Subcutaneous abdominal adipose tissue (tissue), 5 donors: ENCODE measurements at regions not wholly inside any gene's neighbourhood (a gene's known extent, or its start where the extent isn't known, plus 50 kb on each side); places are given as distances from the start of the nearest gene placed in this dataset.
A peak's percentile ranks its signal among the peaks of the same experiment; 100 is the strongest.
"Not testable (repeated sequence)": the region's sequence is repeated elsewhere in the genome, so short reads cannot be mapped to it uniquely, and the experiment has no call there.

Experiments used
- H3K27ac ChIP-seq: one replicate; pipeline ENCODE4 v1.7.0; 2013; ENCODE audit warnings: low read depth, mild to moderate bottlenecking, inconsistent platforms, low read length, moderate library complexity
- H3K27me3 ChIP-seq, 5 donors: one replicate each; pipeline ENCODE4 v1.7.0; 2013; ENCODE audit warnings: low read length in 5 of 5, inconsistent platforms in 1 of 5; ENCODE audit not compliant: control insufficient read depth in 5 of 5, insufficient read depth in 4 of 5
- H3K36me3 ChIP-seq, 5 donors: one replicate each; pipeline ENCODE4 v1.7.0; 2013; ENCODE audit warnings: low read length in 5 of 5; ENCODE audit not compliant: control insufficient read depth in 5 of 5, insufficient read depth in 5 of 5
- H3K4me1 ChIP-seq, 5 donors: one replicate each; pipeline ENCODE4 v1.7.0; 2013; ENCODE audit warnings: low read length in 5 of 5, mild to moderate bottlenecking in 3 of 5, moderate library complexity in 1 of 5; ENCODE audit not compliant: control insufficient read depth in 5 of 5, insufficient read depth in 5 of 5
- H3K4me3 ChIP-seq, 5 donors: one replicate each; pipeline ENCODE4 v1.7.0; 2013; ENCODE audit warnings: low read length in 5 of 5, low read depth in 1 of 5
- H3K9ac ChIP-seq, 5 donors: one replicate each; pipeline ENCODE4 v1.7.0; 2013; ENCODE audit warnings: low read length in 5 of 5, mild to moderate bottlenecking in 4 of 5, moderate library complexity in 3 of 5
- H3K9me3 ChIP-seq, 5 donors: one replicate each; pipeline ENCODE4 v1.7.0; 2013; ENCODE audit warnings: low read length in 5 of 5; ENCODE audit not compliant: control insufficient read depth in 5 of 5
- donor health status: healthy.
- donor health status: healthy.
- donor health status: healthy.
- donor health status: healthy.
- donor health status: healthy.

DNA sequence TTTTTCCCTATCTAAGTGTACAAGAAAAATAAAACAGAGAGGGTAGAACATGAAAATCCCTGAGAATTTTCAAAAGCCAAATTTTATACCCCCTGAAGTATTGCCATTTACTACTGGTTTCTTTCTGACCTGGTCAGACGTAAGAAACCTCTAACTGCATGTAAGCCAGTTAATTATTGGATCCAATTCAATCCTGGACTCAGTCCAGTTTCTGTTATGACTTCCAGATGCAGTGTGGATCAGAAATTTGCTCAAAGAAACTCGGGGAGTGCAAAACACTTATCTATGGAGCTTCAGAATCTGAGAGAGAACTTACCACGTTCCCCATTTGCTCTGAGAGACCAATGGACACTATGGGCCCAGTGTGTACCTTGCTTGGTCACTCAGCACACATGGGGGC is 383.5 kb downstream of the KLHL4 start:
- no peaks in the 10 kb centered on the region for H3K4me1 ChIP-seq
- no peak overlapping the region for H3K9ac ChIP-seq
- H3K36me3 ChIP-seq, result no peaks in the 10 kb centered on the region
- H3K27me3 ChIP-seq, result no peaks in the 10 kb centered on the region
- peaks cover 0 to 5% (median 0%) of the 10 kb centered on the region in 5 donors for H3K9me3 ChIP-seq
- H3K4me3 ChIP-seq, result peak overlapping the region in 3 of 5 donors; percentile 30 to 41 (median 34)
- no peak overlapping the region for H3K27ac ChIP-seq

- no peaks in the 10 kb centered on the region for H3K36me3 ChIP-seq
- no peaks in the 10 kb centered on the region for H3K4me1 ChIP-seq
- H3K9me3 ChIP-seq, result peaks cover 0 to 10% (median 0%) of the 10 kb centered on the region in 5 donors
- no peak overlapping the region for H3K4me3 ChIP-seq
- H3K9ac ChIP-seq, result no peak overlapping the region
- H3K27me3 ChIP-seq, result peaks cover 0 to 9% (median 7%) of the 10 kb centered on the region in 5 donors
- no peak overlapping the region for H3K27ac ChIP-seq
These were observed 397.1 kb downstream of the KLHL4 start for GRCh38 chrX:87914726-87915125.

DNA sequence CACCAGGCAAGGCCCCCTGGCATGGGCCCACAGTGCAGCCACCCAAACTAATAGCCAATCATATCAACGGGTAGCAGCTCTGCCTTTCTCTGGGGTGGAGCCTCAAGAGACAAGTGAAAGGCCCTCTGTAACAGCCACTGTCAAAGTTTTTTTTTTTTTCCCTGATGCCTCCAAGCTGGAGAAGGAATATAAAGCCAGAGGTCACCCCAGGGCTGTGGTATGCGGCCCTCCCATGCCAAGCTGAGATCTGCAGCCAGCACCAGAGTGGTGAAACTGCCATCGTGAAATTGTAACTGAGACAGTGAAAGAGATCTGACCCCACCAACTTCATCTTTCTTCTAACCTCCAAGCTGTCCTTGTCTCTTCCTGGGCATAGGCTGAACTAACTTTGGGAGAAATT is 407.0 kb downstream of the KLHL4 start:
- Histone ChIP-seq H3K9me3 (peaks cover 0 to 3% (median 0%) of the 10 kb centered on the region in 5 donors), H3K9ac (no peak overlapping the region), H3K27ac (no peak overlapping the region), H3K36me3 (no peaks in the 10 kb centered on the region), H3K27me3 (no peaks in the 10 kb centered on the region), H3K4me1 (peaks cover 0 to 8% (median 5%) of the 10 kb centered on the region in 5 donors), H3K4me3 (no peak overlapping the region)

GRCh38 chrX:87941841-87942240 is 424.2 kb downstream of the KLHL4 start:
- H3K36me3 ChIP-seq, result no peaks in the 10 kb centered on the region
- no peak overlapping the region for H3K9ac ChIP-seq
- no peak overlapping the region for H3K4me3 ChIP-seq
- no peak overlapping the region for H3K27ac ChIP-seq
- H3K4me1 ChIP-seq, result no peaks in the 10 kb centered on the region
- H3K27me3 ChIP-seq, result no peaks in the 10 kb centered on the region
- H3K9me3 ChIP-seq, result peaks cover 0 to 4% (median 0%) of the 10 kb centered on the region in 5 donors

GRCh38 chrX:87961471-87961870 is 443.9 kb downstream of the KLHL4 start:
- no peak overlapping the region for H3K9ac ChIP-seq
- no peak overlapping the region for H3K4me3 ChIP-seq
- peaks cover 0 to 6% (median 0%) of the 10 kb centered on the region in 5 donors for H3K27me3 ChIP-seq
- no peaks in the 10 kb centered on the region for H3K4me1 ChIP-seq
- H3K9me3 ChIP-seq, result peaks cover 0 to 4% (median 0%) of the 10 kb centered on the region in 5 donors
- no peak overlapping the region for H3K27ac ChIP-seq
- H3K36me3 ChIP-seq, result no peaks in the 10 kb centered on the region

DNA sequence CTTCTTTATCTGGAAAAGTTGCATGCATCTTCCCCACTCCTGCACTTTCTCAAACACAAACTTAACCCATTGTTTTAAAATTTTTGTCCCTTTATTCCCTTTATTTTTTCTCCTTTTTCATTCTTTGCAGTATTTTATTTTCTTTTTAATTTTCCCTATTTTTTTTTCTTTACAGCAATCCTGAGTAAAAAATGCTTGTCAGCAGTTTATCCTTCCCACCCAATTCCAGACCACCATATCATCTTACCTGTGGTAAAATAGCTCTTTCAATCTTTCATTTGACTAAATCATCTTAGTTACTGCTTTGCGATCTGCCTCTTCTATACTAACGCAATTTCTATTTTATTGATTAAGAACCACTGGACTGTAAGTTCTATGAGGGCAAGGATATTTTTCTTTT is 450.5 kb downstream of the KLHL4 start:
- Histone ChIP-seq H3K36me3 (no peaks in the 10 kb centered on the region), H3K9ac (no peak overlapping the region), H3K9me3 (no peaks in the 10 kb centered on the region), H3K27me3 (peaks cover 0 to 3% (median 1%) of the 10 kb centered on the region in 5 donors), H3K4me3 (no peak overlapping the region), H3K27ac (no peak overlapping the region), H3K4me1 (no peaks in the 10 kb centered on the region)

DNA sequence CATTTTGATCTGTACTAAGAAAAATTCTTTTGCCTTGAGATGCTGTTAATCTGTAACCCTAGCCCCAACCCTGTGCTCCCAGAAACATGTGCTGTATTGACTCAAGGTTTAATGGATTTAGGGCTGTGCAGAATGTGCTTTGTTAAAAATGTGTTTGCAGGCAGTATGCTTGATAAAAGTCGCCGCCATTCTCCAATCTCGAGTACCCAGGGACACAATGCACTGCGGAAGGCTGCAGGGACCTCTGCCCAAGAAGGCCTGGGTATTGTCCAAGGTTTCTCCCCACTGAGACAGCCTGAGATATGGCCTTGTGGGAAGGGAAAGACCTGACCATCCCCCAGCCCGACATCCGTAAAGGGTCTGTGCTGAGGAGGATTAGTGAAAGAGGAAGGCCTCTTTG is 454.5 kb downstream of the KLHL4 start:
- not testable (repeated sequence) for H3K9ac ChIP-seq, H3K27ac ChIP-seq, H3K4me3 ChIP-seq, H3K4me1 ChIP-seq, H3K27me3 ChIP-seq, H3K36me3 ChIP-seq, H3K9me3 ChIP-seq

DNA sequence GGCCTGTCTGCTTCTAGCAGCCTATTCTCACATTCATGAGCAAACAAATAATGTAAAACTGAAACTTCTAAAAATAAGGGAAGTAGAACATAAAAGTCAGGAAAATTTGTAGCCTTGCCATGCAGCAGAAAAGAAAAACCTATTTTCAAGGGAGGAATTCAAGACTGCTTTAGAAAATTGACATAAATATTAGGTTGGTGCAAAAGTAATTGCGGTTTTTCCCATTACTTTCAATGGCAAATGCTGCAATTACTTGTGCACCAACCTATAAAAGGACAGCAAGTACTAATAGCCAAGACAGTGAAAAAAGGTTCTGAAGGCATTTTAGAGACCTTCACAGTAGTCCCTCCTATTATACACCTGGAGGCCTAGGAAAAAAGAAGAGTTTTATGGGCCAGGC is 457.8 kb downstream of the KLHL4 start:
- no peaks in the 10 kb centered on the region for H3K4me1 ChIP-seq
- peaks cover 0 to 3% (median 0%) of the 10 kb centered on the region in 5 donors for H3K27me3 ChIP-seq
- H3K9ac ChIP-seq, result no peak overlapping the region
- no peaks in the 10 kb centered on the region for H3K9me3 ChIP-seq
- no peaks in the 10 kb centered on the region for H3K36me3 ChIP-seq
- no peak overlapping the region for H3K27ac ChIP-seq
- no peak overlapping the region for H3K4me3 ChIP-seq

DNA sequence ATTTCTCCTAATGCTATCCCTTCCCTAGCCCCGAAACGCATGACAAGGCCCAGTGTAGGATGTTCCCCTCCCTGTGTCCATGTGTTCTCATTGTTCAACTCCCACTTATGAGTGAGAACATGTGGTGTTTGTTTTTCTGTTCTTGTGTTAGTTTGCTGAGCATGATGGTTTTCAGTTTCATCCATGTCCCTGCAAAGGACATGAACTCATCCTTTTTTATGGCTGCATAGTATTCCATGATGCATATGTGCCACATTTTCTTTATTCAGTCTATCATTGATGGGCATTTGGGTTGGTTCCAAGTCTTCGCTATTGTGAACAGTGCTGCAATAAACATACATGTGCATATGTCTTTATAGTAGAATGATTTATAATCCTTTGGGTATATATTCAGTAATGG is 490.3 kb downstream of the KLHL4 start:
- not testable (repeated sequence) for H3K9me3 ChIP-seq, H3K27ac ChIP-seq, H3K36me3 ChIP-seq, H3K4me1 ChIP-seq, H3K9ac ChIP-seq, H3K27me3 ChIP-seq, H3K4me3 ChIP-seq

DNA sequence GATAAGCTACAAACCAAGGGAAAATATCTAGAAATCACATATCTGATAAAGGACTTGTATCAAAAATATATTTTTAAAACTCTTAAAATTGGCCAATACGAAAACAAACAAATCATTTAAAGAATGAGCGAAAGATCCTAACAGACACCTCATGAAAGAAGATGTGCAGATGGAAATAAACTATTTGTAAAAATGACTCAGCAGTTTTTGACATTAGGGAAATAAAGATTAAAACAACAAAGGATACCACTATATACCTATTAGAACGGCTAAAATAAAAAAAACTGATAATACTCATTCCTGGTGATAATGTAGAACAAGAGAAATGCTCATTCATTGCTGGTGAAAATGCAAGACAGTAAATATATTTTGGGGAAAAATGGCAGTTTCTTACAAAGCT is 506.4 kb downstream of the KLHL4 start:
- Histone ChIP-seq H3K27ac (no peak overlapping the region), H3K4me1 (no peaks in the 10 kb centered on the region), H3K36me3 (no peaks in the 10 kb centered on the region), H3K9ac (no peak overlapping the region), H3K9me3 (no peaks in the 10 kb centered on the region), H3K4me3 (no peak overlapping the region), H3K27me3 (no peaks in the 10 kb centered on the region)
